K562 (cell line): ENCODE measurements at regions not wholly inside any gene's neighbourhood (a gene's known extent, or its start where the extent isn't known, plus 50 kb on each side); places are given as distances from the start of the nearest gene placed in this dataset.

Source experiments
- CCAR2 ChIP-seq: fragments of 200-400 bp; formaldehyde crosslinking; IDR thresholded peaks from 2 replicates; pipeline ENCODE4 v1.6.1; 2017; ENCODE audit warnings: mild to moderate bottlenecking, low read depth, low read length
- HOXB6 ChIP-seq: fragments of 250-450 bp; sonication (Bioruptor Pico); IDR thresholded peaks from 2 replicates; pipeline ENCODE4 v1.5.1; 2022; ENCODE audit warnings: mild to moderate bottlenecking, borderline replicate concordance
- IRF2 ChIP-seq: sonication (generic); formaldehyde crosslinking; IDR thresholded peaks from 2 replicates; pipeline ENCODE4 v1.8.1; 2022; ENCODE audit warnings: mild to moderate bottlenecking, missing genetic modification reagents
- MBD1 ChIP-seq: fragments of 250-450 bp; sonication (Bioruptor Pico); IDR thresholded peaks from 2 replicates; pipeline ENCODE4 v1.8.0; 2022; ENCODE audit warnings: inconsistent platforms
- NCOA4 ChIP-seq: fragments of 450-650 bp; IDR thresholded peaks from 2 replicates; pipeline ENCODE4 v1.6.1; 2018; ENCODE audit warnings: mild to moderate bottlenecking; ENCODE audit not compliant: partially characterized antibody
- POLR3G ChIP-seq: IDR thresholded peaks from 2 replicates; pipeline ENCODE4 v1.6.1; 2011; ENCODE audit not compliant: insufficient read length, insufficient replicate concordance; ENCODE audit errors: extremely low read depth
- TARDBP ChIP-seq: fragments of 450-650 bp; IDR thresholded peaks from 2 replicates; pipeline ENCODE4 v1.6.1; 2016
- YBX1 ChIP-seq: fragments of 450-650 bp; IDR thresholded peaks from 2 replicates; pipeline ENCODE4 v1.7.1; 2016; ENCODE audit warnings: mild to moderate bottlenecking
- ZBTB1 ChIP-seq: sonication (generic); formaldehyde crosslinking; IDR thresholded peaks from 2 replicates; pipeline ENCODE4 v1.8.1; 2023; ENCODE audit warnings: missing genetic modification reagents, low read depth, mild to moderate bottlenecking, borderline replicate concordance
- ZNF282 ChIP-seq: sonication (generic); formaldehyde crosslinking; IDR thresholded peaks from 2 replicates; pipeline ENCODE4 v1.8.1; 2023; ENCODE audit warnings: missing genetic modification reagents
- ZNF586 ChIP-seq: fragments of 450-650 bp; formaldehyde crosslinking; conservative IDR thresholded peaks from 2 replicates; pipeline ENCODE4 v1.4.0; 2020; ENCODE audit warnings: mild to moderate bottlenecking, moderate library complexity

GRCh38 chr7:67766906-67767410, 770.3 kb downstream of the TYW1 start (continued):
- TF ChIP-seq MBD1 (CRISPR knock-in tag) (no peak), IRF2 (CRISPR knock-in tag) (no peak), ZNF586 (no peak), CCAR2 (no peak), ZBTB1 (CRISPR knock-in tag) (no peak), TARDBP (no peak), HOXB6 (CRISPR knock-in tag) (no peak), ZNF282 (CRISPR knock-in tag) (no peak), YBX1 (no peak), POLR3G (no peak), NCOA4 (no peak)
